ENCODE measurements at regions not wholly inside any gene's neighbourhood (a gene's known extent, or its start where the extent isn't known, plus 50 kb on each side); places are given as distances from the start of the nearest gene placed in this dataset.

GRCh38 chr12:92223481-92223880 is 77.8 kb upstream of the BTG1 start:
- TF ChIP-seq CTCF (IDR thresholded peaks at IDR 0.05) (no peak), POLR2A (IDR thresholded peaks at IDR 0.05) (no peak)

Measured in heart left ventricle (tissue), 13 donors.